GM13976 (cell line): ENCODE measurements at regions not wholly inside any gene's neighbourhood (a gene's known extent, or its start where the extent isn't known, plus 50 kb on each side); places are given as distances from the start of the nearest gene placed in this dataset.

Experiments
- DNase-seq: peaks from one replicate; pipeline ENCODE4 v3.0.0; 2012; ENCODE audit warnings: low spot score
- in situ Hi-C: fragments of 300-500 bp; cut with MboI; formaldehyde crosslinking; loops from one replicate; pipeline ENCODE4 v1.12.0; 2022; ENCODE audit warnings: low sequenced_read_pairs, mixed read lengths, inconsistent platforms; ENCODE audit not compliant: unreplicated experiment
- TF ChIP-seq, protein P1 (sequence below): IDR thresholded peaks from 2 replicates; pipeline ENCODE4 v1.5.1; 2012; ENCODE audit warnings: borderline replicate concordance, mild to moderate bottlenecking; ENCODE audit not compliant: insufficient read depth; ENCODE audit errors: extremely low read depth, missing control alignments, control extremely low read depth

DNA sequence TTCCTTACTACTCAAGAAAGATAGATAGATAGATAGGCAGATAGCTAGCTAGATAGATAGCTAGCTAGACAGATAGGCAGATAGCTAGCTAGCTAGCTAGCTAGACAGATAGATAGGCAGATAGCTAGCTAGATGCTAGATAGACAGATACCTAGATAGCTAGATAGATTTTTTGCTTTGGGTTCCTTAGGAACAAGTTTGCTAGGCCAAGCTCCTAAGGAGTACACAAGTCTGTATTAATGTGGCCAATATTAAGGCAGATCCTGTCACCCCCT lies 61.7 kb upstream of the VPREB1 start:
- in situ Hi-C loops = no loop called here
- TF ChIP-seq, protein P1, sequence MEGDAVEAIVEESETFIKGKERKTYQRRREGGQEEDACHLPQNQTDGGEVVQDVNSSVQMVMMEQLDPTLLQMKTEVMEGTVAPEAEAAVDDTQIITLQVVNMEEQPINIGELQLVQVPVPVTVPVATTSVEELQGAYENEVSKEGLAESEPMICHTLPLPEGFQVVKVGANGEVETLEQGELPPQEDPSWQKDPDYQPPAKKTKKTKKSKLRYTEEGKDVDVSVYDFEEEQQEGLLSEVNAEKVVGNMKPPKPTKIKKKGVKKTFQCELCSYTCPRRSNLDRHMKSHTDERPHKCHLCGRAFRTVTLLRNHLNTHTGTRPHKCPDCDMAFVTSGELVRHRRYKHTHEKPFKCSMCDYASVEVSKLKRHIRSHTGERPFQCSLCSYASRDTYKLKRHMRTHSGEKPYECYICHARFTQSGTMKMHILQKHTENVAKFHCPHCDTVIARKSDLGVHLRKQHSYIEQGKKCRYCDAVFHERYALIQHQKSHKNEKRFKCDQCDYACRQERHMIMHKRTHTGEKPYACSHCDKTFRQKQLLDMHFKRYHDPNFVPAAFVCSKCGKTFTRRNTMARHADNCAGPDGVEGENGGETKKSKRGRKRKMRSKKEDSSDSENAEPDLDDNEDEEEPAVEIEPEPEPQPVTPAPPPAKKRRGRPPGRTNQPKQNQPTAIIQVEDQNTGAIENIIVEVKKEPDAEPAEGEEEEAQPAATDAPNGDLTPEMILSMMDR = no peak
- DNase-seq = no peak

DNA sequence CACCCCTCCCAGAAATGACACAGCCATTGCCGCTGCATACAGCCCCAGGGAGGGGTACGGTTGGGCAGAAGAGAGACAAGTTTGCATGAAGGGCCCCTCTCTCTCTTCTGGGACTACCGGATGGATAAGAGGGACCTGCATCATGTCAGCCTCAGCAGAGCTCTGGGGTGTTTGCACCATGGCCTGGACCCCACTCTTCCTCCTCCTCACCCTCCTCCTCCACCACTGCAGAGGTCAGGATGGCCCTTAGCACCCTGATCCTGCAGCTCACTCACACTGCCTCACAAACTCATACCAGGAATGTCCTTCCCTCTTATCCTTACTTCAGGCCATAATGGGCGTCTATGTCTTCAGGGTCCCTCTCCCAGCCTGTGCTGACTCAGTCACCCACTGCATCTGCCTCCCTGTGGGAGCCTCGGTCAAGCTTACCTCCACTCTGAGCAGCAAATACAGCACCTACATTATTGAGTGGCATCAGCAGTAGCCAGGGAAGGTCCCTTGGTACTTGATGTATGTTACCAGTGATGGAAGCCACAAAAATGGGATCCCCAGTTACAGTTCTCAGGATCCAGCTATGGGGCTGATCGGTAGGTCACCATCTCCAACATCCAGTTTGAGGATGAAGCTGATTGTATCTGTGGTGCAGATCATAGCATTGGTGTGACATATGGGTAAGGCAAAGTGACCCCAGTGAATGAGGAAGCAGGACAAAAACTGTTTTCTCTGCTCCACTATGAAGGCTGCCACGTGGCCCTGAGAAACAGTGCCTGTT lies 62.2 kb upstream of the VPREB1 start:
- TF ChIP-seq, protein P1 = no peak
- DNase-seq = no peak
- in situ Hi-C loops = no loop called here

DNA sequence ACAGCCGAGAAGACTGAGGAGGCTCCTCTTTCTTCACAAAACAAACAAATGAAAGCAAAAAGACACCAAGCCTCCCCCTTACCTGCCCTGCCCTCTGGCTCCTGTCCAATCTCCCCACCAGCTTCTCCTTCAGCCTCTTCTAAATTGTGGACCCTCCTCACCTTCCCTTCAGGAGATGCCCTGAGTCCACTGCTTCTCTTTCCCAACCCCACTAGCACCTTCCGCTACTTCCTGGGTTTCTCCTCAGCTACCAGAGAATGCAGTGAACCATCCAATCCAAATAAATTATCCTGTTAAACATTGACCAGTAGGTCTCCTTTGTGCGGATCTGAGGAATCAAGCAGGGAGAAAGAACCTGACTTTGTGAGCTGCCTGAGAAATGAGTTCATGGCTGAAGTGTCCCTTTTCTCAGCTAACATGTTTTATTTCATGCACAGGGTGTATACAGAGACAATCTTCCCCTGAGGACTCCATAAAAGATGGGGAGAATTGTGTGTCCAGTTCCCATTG lies 63.2 kb upstream of the VPREB1 start:
- TF ChIP-seq, protein P1 = no peak
- in situ Hi-C loops = no loop called here
- DNase-seq = no peak

DNA sequence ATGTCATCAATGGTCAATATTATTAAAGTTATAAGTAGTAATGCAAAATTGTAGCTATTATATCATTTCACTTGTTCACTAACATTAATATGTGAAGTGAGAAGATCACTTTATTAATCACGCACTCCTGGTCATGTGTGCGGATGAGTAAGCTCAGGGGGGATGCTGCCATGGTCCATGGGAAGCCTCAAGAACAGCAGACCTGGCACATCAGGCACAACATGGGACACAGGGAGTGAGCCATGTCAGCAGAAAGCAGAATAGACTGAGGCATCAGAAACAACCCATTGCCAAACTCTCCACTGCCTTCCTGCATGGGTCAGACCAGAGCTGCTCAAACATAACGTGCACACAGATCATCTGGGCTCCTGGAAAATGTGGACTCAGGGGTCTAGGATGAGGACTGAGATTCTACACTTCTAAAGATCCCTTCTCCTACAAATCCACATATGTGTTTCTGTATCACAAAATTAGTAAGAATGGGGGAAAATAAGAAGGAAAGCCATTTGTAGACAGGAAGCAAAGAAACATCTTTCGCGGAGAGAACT lies 63.8 kb upstream of the VPREB1 start:
- DNase-seq = no peak
- in situ Hi-C loops = no loop called here

DNA sequence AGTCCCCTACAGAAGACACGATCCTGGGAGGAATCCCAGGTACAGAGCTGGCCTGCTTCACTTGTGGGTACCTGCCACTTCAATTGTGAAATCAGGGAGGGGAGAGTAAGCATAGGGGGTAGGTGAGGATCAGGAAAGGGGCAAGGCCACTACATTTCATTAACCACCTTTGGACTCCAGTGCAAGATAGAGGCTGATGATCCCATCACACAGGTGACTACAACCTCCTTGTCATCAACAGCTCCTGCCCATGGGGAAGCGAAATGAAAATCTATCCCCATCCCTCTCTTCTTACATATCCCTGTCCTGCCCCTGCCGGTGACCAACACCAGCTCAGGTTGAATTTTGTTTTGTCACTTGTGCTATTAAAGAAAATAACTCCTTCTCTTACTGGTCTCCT lies 64.7 kb upstream of the VPREB1 start:
- TF ChIP-seq, protein P1 = no peak
- DNase-seq = no peak
- in situ Hi-C loops = no loop called here

More for the DNA sequence above, 63.8 kb upstream of the VPREB1 start:
- TF ChIP-seq, protein P1 = no peak

DNA sequence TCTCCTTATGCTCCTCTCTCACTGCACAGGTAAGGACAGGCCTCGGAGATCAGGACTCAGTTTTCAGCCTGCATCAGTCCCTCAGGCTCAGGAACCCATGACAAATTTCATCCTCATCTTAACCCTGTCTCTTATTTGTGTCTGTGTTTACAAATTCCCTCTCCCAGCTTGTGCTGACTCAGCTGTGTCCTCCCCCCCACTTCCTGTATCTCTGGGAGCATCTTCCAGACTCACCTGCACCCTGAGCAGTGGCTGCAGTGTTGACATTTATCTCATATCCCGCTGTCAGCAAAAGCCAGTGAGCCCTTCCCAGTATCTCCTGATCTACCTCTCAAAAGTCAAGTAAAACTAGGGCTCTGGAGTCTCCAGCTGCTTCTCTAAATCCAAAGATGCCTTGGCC lies 65.6 kb upstream of the VPREB1 start:
- in situ Hi-C loops = no loop called here
- TF ChIP-seq, protein P1 = no peak
- no peak for DNase-seq
